HL-60 (cell line): ENCODE measurements at regions not wholly inside any gene's neighbourhood (a gene's known extent, or its start where the extent isn't known, plus 50 kb on each side); places are given as distances from the start of the nearest gene placed in this dataset.

Source experiments
- DNase-seq, 2 experiments: peaks; one replicate each; pipeline ENCODE4 v3.0.0-alpha.2; 2010 to 2020; ENCODE audit warnings: low read depth in 1 of 2, low spot score in 1 of 2
- H3K27ac ChIP-seq: fragments of 250-450 bp; sonication (Bioruptor Pico); replicated peaks from 2 replicates; pipeline ENCODE4 v1.5.1; 2020; ENCODE audit warnings: mild to moderate bottlenecking, moderate library complexity
- H3K27me3 ChIP-seq: fragments of 250-450 bp; sonication (Bioruptor Pico); 2 replicates; pipeline ENCODE4 v1.5.1; 2021; ENCODE audit warnings: mild to moderate bottlenecking, moderate library complexity; ENCODE audit not compliant: insufficient read depth, poor library complexity, severe bottlenecking
- H3K4me3 ChIP-seq: replicated peaks from 2 replicates; pipeline ENCODE4 v1.5.1; 2011; ENCODE audit warnings: mild to moderate bottlenecking, control low read depth, low read length; ENCODE audit not compliant: insufficient read depth
- CTCF ChIP-seq: IDR thresholded peaks from one replicate; pipeline ENCODE4 v1.5.1; 2011; ENCODE audit warnings: low read length, control low read depth, inconsistent platforms; ENCODE audit not compliant: insufficient read depth
- GABPA ChIP-seq: IDR thresholded peaks from 2 replicates; pipeline ENCODE4 v1.6.1; 2012; ENCODE audit warnings: low read depth
- POLR2AphosphoS5 ChIP-seq: IDR thresholded peaks from 2 replicates; pipeline ENCODE4 v1.6.1; 2012; ENCODE audit warnings: low read depth
- REST ChIP-seq: IDR thresholded peaks from 2 replicates; pipeline ENCODE4 v1.6.1; 2012; ENCODE audit warnings: low read depth; ENCODE audit not compliant: insufficient replicate concordance
- SPI1 ChIP-seq: IDR thresholded peaks from 2 replicates; pipeline ENCODE4 v1.6.1; 2012; ENCODE audit warnings: low read depth, mild to moderate bottlenecking, borderline replicate concordance

GRCh38 chr20:4330011-4330410 is 80.9 kb upstream of the ADRA1D start:
- TF ChIP-seq CTCF = no peak
- no peak for TF ChIP-seq SPI1
- TF ChIP-seq REST = no peak
- TF ChIP-seq GABPA = no peak
- TF ChIP-seq POLR2AphosphoS5 = no peak
- no peaks in the 10 kb centered on the region for H3K27me3 ChIP-seq
- no peak overlapping the region for H3K4me3 ChIP-seq
- H3K27ac ChIP-seq = no peak overlapping the region
- no peak for DNase-seq

GRCh38 chr20:4329232-4329631 is 80.1 kb upstream of the ADRA1D start:
- no peak for DNase-seq
- Histone ChIP-seq H3K4me3 (no peak overlapping the region), H3K27me3 (no peaks in the 10 kb centered on the region), H3K27ac (no peak overlapping the region)
- TF ChIP-seq GABPA (no peak), REST (no peak), CTCF (no peak), SPI1 (no peak), POLR2AphosphoS5 (no peak)

GRCh38 chr20:4328541-4328940 is 79.5 kb upstream of the ADRA1D start:
- TF ChIP-seq POLR2AphosphoS5 (no peak), GABPA (no peak), SPI1 (no peak), REST (no peak), CTCF (no peak)
- DNase-seq = no peak

More at GRCh38 chr20:4328541-4328940, 79.5 kb upstream of the ADRA1D start:
- Histone ChIP-seq H3K27me3 (no peaks in the 10 kb centered on the region), H3K4me3 (no peak overlapping the region), H3K27ac (no peak overlapping the region)
